Activated CD4-positive, CD25-positive, alpha-beta regulatory T cell (primary cell): ENCODE measurements at regions not wholly inside any gene's neighbourhood (a gene's known extent, or its start where the extent isn't known, plus 50 kb on each side); places are given as distances from the start of the nearest gene placed in this dataset.

Experiments used
- DNase-seq, 4 experiments: peaks; one replicate each; lab custom pipeline; 2025; lab: John Stamatoyannopoulos, UW

- DNase-seq: no peak
These were observed 241.7 kb upstream of the SPOCK3 start for GRCh38 chr4:167475951-167476350.

GRCh38 chr4:167492007-167492406 is 257.7 kb upstream of the SPOCK3 start:
- no peak for DNase-seq

- DNase-seq: no peak
These were observed 275.3 kb upstream of the SPOCK3 start for GRCh38 chr4:167509551-167509950.

GRCh38 chr4:167524091-167524490 is 289.8 kb upstream of the SPOCK3 start:
- DNase-seq: no peak

GRCh38 chr4:167537761-167538160 is 303.5 kb upstream of the SPOCK3 start:
- no peak for DNase-seq

GRCh38 chr4:167541286-167541685 is 307.0 kb upstream of the SPOCK3 start:
- DNase-seq: no peak

- DNase-seq: no peak
These were observed 310.1 kb upstream of the SPOCK3 start for GRCh38 chr4:167544391-167544790.

- DNase-seq: no peak
These were observed 315.7 kb upstream of the SPOCK3 start for GRCh38 chr4:167550021-167550420.

GRCh38 chr4:167555338-167556022 is 321.2 kb upstream of the SPOCK3 start:
- no peak for DNase-seq

GRCh38 chr4:167578906-167579305 is 344.6 kb upstream of the SPOCK3 start:
- no peak for DNase-seq

GRCh38 chr4:167581449-167581965 is 347.2 kb upstream of the SPOCK3 start:
- DNase-seq: peak in 1 of 4 experiments; percentile 1

- DNase-seq: no peak
These were observed 353.1 kb upstream of the SPOCK3 start for GRCh38 chr4:167587361-167587760.

- DNase-seq: no peak
These were observed 361.6 kb upstream of the SPOCK3 start for GRCh38 chr4:167595898-167596297.

GRCh38 chr4:167602157-167602556 is 367.9 kb upstream of the SPOCK3 start:
- DNase-seq: no peak

GRCh38 chr4:167606551-167606950 is 372.3 kb upstream of the SPOCK3 start:
- no peak for DNase-seq

GRCh38 chr4:167613381-167613780 is 379.1 kb upstream of the SPOCK3 start:
- no peak for DNase-seq

GRCh38 chr4:167614866-167615265 is 380.6 kb upstream of the SPOCK3 start:
- DNase-seq: no peak

GRCh38 chr4:167616476-167616875 is 382.2 kb upstream of the SPOCK3 start:
- DNase-seq: no peak

GRCh38 chr4:167622481-167623240 is 388.4 kb upstream of the SPOCK3 start:
- DNase-seq: peak in 2 of 4 experiments; percentile 0 to 2

GRCh38 chr4:167623241-167623572 is 388.9 kb upstream of the SPOCK3 start:
- DNase-seq: no peak

- no peak for DNase-seq
These were observed 395.0 kb upstream of the SPOCK3 start for GRCh38 chr4:167629272-167629671.

GRCh38 chr4:167642250-167642649 is 408.0 kb upstream of the SPOCK3 start:
- no peak for DNase-seq

- DNase-seq: no peak
These were observed 411.1 kb upstream of the SPOCK3 start for GRCh38 chr4:167645358-167645757.
